HEK293T (cell line): ENCODE measurements at regions not wholly inside any gene's neighbourhood (a gene's known extent, or its start where the extent isn't known, plus 50 kb on each side); places are given as distances from the start of the nearest gene placed in this dataset.

Source experiments
- CTCF ChIA-PET: fragments of 350-600 bp; formaldehyde crosslinking; extraction: SDS; loops from one replicate; lab custom pipeline; 2021; ENCODE audit warnings: antibody characterized with exemption, inconsistent platforms; lab: Yijun Ruan, JAX
- POLR2A ChIA-PET: fragments of 350-600 bp; formaldehyde crosslinking; extraction: SDS; loops from one replicate; lab custom pipeline; 2020; ENCODE audit warnings: antibody characterized with exemption, inconsistent platforms; lab: Yijun Ruan, JAX
- DNase-seq: peaks from one replicate; pipeline ENCODE4 v3.0.0; 2012; ENCODE audit warnings: mixed read lengths; ENCODE audit errors: extremely low spot score
- ARNT ChIP-seq: fragments of 450-650 bp; IDR thresholded peaks from 2 replicates; pipeline ENCODE4 v1.6.1; 2017; ENCODE audit warnings: mild to moderate bottlenecking
- BHLHE40 ChIP-seq: fragments of 450-650 bp; IDR thresholded peaks from 2 replicates; pipeline ENCODE4 v1.6.1; 2016; ENCODE audit warnings: mild to moderate bottlenecking, moderate library complexity, borderline replicate concordance
- CTBP1 ChIP-seq: fragments of 450-650 bp; IDR thresholded peaks from 2 replicates; pipeline ENCODE4 v1.6.1; 2016; ENCODE audit warnings: borderline replicate concordance
- ELF4 ChIP-seq: fragments of 450-650 bp; IDR thresholded peaks from 2 replicates; pipeline ENCODE4 v1.6.1; 2017; ENCODE audit warnings: antibody characterized with exemption
- FOXA1 ChIP-seq: fragments of 450-650 bp; IDR thresholded peaks from 2 replicates; pipeline ENCODE4 v1.6.1; 2016; ENCODE audit warnings: mild to moderate bottlenecking
- FOXK2 ChIP-seq: fragments of 450-650 bp; IDR thresholded peaks from 2 replicates; pipeline ENCODE4 v1.6.1; 2016; ENCODE audit warnings: mild to moderate bottlenecking
- FOXM1 ChIP-seq: fragments of 450-650 bp; IDR thresholded peaks from 2 replicates; pipeline ENCODE4 v1.6.1; 2017; ENCODE audit warnings: mild to moderate bottlenecking, borderline replicate concordance
- HDGF ChIP-seq: fragments of 450-650 bp; IDR thresholded peaks from 2 replicates; pipeline ENCODE4 v1.6.1; 2017; ENCODE audit warnings: antibody characterized with exemption, borderline replicate concordance
- L3MBTL2 ChIP-seq: fragments of 450-650 bp; conservative IDR thresholded peaks from 2 replicates; pipeline ENCODE4 v1.6.1; 2016; ENCODE audit warnings: mild to moderate bottlenecking
- LEF1 ChIP-seq: fragments of 450-650 bp; IDR thresholded peaks from 2 replicates; pipeline ENCODE4 v1.6.1; 2017; ENCODE audit warnings: mild to moderate bottlenecking, borderline replicate concordance
- NFRKB ChIP-seq: fragments of 450-650 bp; IDR thresholded peaks from 2 replicates; pipeline ENCODE4 v1.6.1; 2016; ENCODE audit warnings: mild to moderate bottlenecking, moderate library complexity
- PKNOX1 ChIP-seq: fragments of 450-650 bp; IDR thresholded peaks from 2 replicates; pipeline ENCODE4 v1.6.1; 2016
- SP1 ChIP-seq: fragments of 450-650 bp; IDR thresholded peaks from 2 replicates; pipeline ENCODE4 v1.6.1; 2017
- SUZ12 ChIP-seq: fragments of 450-650 bp; IDR thresholded peaks from 2 replicates; pipeline ENCODE4 v1.6.1; 2016; ENCODE audit warnings: mild to moderate bottlenecking
- TARDBP ChIP-seq: fragments of 450-650 bp; IDR thresholded peaks from 2 replicates; pipeline ENCODE4 v1.6.1; 2016
- ZNF384 ChIP-seq: fragments of 450-650 bp; IDR thresholded peaks from 2 replicates; pipeline ENCODE4 v1.6.1; 2016

- no peak for DNase-seq
- POLR2A ChIA-PET = no interaction called here
- CTCF ChIA-PET = no interaction called here
- no peak for TF ChIP-seq SUZ12
- TF ChIP-seq FOXK2 = no peak
Measured at GRCh38 chr7:98565103-98565502, 52.0 kb upstream of the NPTX2 start.

- TF ChIP-seq BHLHE40 (no peak), SP1 (no peak), NFRKB (no peak), HDGF (no peak), FOXK2 (no peak), FOXM1 (no peak), L3MBTL2 (no peak), PKNOX1 (no peak), CTBP1 (no peak), ZNF384 (no peak), TARDBP (no peak), LEF1 (no peak), ARNT (no peak), FOXA1 (no peak), SUZ12 (no peak), ELF4 (no peak)
- ChIA-PET CTCF (no interaction called here), POLR2A (no interaction called here)
- DNase-seq = no peak
Measured at GRCh38 chr7:98562871-98563495, 54.1 kb upstream of the NPTX2 start.

GRCh38 chr7:98562381-98562823 is 54.7 kb upstream of the NPTX2 start:
- DNase-seq = no peak
- TF ChIP-seq CTBP1 (no peak), FOXM1 (no peak), SUZ12 (no peak), HDGF (no peak), LEF1 (no peak), L3MBTL2 (no peak), FOXA1 (no peak), ELF4 (no peak), PKNOX1 (no peak), FOXK2 (no peak)
- CTCF ChIA-PET = interaction anchor here (0.6 kb wide), 1 partner anchor 20 kb away, joined by 5 read pairs; no protein-coding TSS in a partner anchor
- POLR2A ChIA-PET = no interaction called here

- DNase-seq = no peak
- peak; percentile 96 for TF ChIP-seq PKNOX1
- TF ChIP-seq SUZ12 = no peak
Measured at GRCh38 chr7:98559958-98560357, 57.1 kb upstream of the NPTX2 start.

GRCh38 chr7:98559219-98559618 is 57.9 kb upstream of the NPTX2 start:
- TF ChIP-seq ARNT (no peak), BHLHE40 (no peak), TARDBP (no peak)
- ChIA-PET POLR2A (no interaction called here), CTCF (no interaction called here)
- DNase-seq = no peak

More at GRCh38 chr7:98559958-98560357, 57.1 kb upstream of the NPTX2 start:
- CTCF ChIA-PET = no interaction called here
- POLR2A ChIA-PET = no interaction called here

- no peak for DNase-seq
- CTCF ChIA-PET = no interaction called here
- POLR2A ChIA-PET = no interaction called here
- TF ChIP-seq ELF4 = no peak
Measured at GRCh38 chr7:98557538-98558031, 59.5 kb upstream of the NPTX2 start.

GRCh38 chr7:98556288-98556687 is 60.8 kb upstream of the NPTX2 start:
- DNase-seq = no peak
- ChIA-PET CTCF (no interaction called here), POLR2A (no interaction called here)
- TF ChIP-seq SUZ12 (no peak), TARDBP (no peak), FOXK2 (no peak), ZNF384 (no peak), NFRKB (no peak), HDGF (no peak), L3MBTL2 (no peak), ARNT (no peak), SP1 (no peak), FOXM1 (no peak), ELF4 (no peak), CTBP1 (no peak), BHLHE40 (no peak), FOXA1 (no peak), LEF1 (no peak), PKNOX1 (no peak)
